OCI-LY3 (cell line): ENCODE measurements at regions not wholly inside any gene's neighbourhood (a gene's known extent, or its start where the extent isn't known, plus 50 kb on each side); places are given as distances from the start of the nearest gene placed in this dataset.

ENCODE experiments used
- CTCF ChIP-seq: fragments of 200-600, 300-600 bp; sonication (generic); IDR thresholded peaks from 2 replicates; pipeline ENCODE4 v1.5.1; 2014; ENCODE audit warnings: antibody characterized with exemption, low read length, low read depth
- EZH2phosphoT487 ChIP-seq: fragments of 200-600 bp; shearing (Covaris generic); IDR thresholded peaks from 2 replicates; pipeline ENCODE4 v1.6.1; 2018; ENCODE audit warnings: antibody characterized with exemption, mixed run types, low read depth

DNA sequence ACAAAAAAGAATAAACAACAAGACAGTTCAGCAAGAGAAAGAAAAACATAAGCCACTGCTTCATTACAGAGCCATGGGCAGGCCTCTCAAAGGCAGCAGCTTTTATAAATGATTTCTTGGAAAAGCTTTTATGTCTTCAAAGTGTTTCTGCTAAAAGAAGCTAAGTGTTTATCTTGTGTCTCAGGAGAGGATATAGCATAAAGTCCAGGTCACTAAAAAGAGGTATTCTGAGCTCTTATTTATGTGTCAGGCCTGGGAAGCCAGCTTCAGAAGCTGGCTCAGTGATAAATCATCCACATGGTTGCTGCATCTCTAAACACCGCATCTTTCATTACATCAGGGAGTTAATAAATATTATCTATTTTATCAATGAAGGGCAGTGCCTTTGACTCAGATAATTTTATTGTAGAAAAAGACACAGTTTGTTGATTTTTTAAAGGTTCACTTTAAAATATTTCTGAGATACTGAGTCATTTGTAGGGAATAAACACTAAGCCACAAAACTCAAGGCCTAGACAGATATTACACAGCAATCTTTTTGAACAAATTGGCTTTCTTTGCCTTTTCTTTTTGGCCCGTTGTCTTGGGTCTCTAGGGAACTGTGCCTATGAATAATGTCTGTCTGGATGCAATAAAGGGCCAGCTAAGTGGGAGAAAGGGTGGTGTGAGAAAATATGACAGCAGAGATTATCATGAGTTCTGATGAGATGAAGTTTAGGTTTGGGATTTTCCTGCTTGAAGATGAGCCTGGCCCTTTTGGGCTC is 1086.6 kb downstream of the UQCRFS1 start:
- TF ChIP-seq CTCF, result no peak
- TF ChIP-seq EZH2phosphoT487, result no peak
